ENCODE measurements at regions not wholly inside any gene's neighbourhood (a gene's known extent, or its start where the extent isn't known, plus 50 kb on each side); places are given as distances from the start of the nearest gene placed in this dataset.

GRCh38 chr3:147008458-147008857 lies 397.9 kb downstream of the ZIC4 start:
- Histone ChIP-seq H3K4me3 (no peak overlapping the region), H3K36me3 (no peaks in the 10 kb centered on the region), H3K4me1 (no peaks in the 10 kb centered on the region), H3K9me3 (no peaks in the 10 kb centered on the region), H3K27me3 (no peaks in the 10 kb centered on the region), H3K27ac (no peak overlapping the region)
- DNase-seq (ENCODE audit: low spot score) = no peak
- TF ChIP-seq CTCF (IDR thresholded peaks at IDR 0.05) = no peak

GRCh38 chr3:147007736-147008245 lies 398.6 kb downstream of the ZIC4 start:
- DNase-seq (ENCODE audit: low spot score) = no peak
- Histone ChIP-seq H3K4me1 (no peaks in the 10 kb centered on the region), H3K9me3 (no peaks in the 10 kb centered on the region), H3K27ac (no peak overlapping the region), H3K4me3 (no peak overlapping the region), H3K27me3 (no peaks in the 10 kb centered on the region), H3K36me3 (no peaks in the 10 kb centered on the region)
- no peak for TF ChIP-seq CTCF (IDR thresholded peaks at IDR 0.05)

DNA sequence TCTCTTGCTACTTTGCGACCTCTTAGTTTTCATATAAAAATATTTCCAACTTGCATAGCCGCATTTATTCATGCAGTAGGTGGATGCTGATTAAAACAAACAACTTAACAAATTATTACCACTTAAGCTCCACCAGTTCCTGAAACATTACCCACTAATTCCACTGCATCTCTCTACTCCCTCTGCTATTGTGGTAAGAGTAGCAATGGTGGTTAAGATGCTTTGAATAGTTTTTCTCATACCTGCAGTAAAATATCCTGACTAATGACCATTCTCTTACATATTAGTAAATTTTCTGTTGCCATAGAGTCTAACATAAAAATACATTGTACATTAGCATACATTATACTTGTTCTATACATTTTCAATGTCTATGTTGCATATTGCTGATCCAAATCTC lies 397.6 kb upstream of the PLSCR5 start:
- H3K4me3 ChIP-seq = no peak overlapping the region
- H3K27me3 ChIP-seq = no peaks in the 10 kb centered on the region
- peaks cover 0 to 7% of the 10 kb centered on the region in 2 donors for H3K9me3 ChIP-seq
- H3K36me3 ChIP-seq = no peaks in the 10 kb centered on the region
- no peak for DNase-seq (ENCODE audit: low spot score)
- H3K27ac ChIP-seq = no peak overlapping the region
- TF ChIP-seq CTCF (IDR thresholded peaks at IDR 0.05) = no peak
- no peaks in the 10 kb centered on the region for H3K4me1 ChIP-seq

GRCh38 chr3:147000274-147000673 lies 395.1 kb upstream of the PLSCR5 start:
- Histone ChIP-seq H3K27me3 (no peaks in the 10 kb centered on the region), H3K4me1 (no peaks in the 10 kb centered on the region), H3K27ac (no peak overlapping the region), H3K4me3 (no peak overlapping the region), H3K36me3 (no peaks in the 10 kb centered on the region), H3K9me3 (peaks cover 0 to 13% of the 10 kb centered on the region in 2 donors)
- no peak for TF ChIP-seq CTCF (IDR thresholded peaks at IDR 0.05)
- DNase-seq (ENCODE audit: low spot score) = no peak

- Histone ChIP-seq H3K4me1 (no peaks in the 10 kb centered on the region), H3K9me3 (no peaks in the 10 kb centered on the region), H3K27me3 (no peaks in the 10 kb centered on the region), H3K36me3 (no peaks in the 10 kb centered on the region), H3K27ac (no peak overlapping the region), H3K4me3 (no peak overlapping the region)
- no peak for TF ChIP-seq CTCF (IDR thresholded peaks at IDR 0.05)
- no peak for DNase-seq (ENCODE audit: low spot score)
Observed at GRCh38 chr3:146991907-146992306, 386.8 kb upstream of the PLSCR5 start.

- Histone ChIP-seq H3K36me3 (no peaks in the 10 kb centered on the region), H3K9me3 (no peaks in the 10 kb centered on the region), H3K4me3 (no peak overlapping the region), H3K4me1 (no peaks in the 10 kb centered on the region), H3K27ac (no peak overlapping the region), H3K27me3 (no peaks in the 10 kb centered on the region)
- DNase-seq (ENCODE audit: low spot score) = no peak
- no peak for TF ChIP-seq CTCF (IDR thresholded peaks at IDR 0.05)
Observed at GRCh38 chr3:146975476-146975875, 370.3 kb upstream of the PLSCR5 start.
